ENCODE measurements at regions not wholly inside any gene's neighbourhood (a gene's known extent, or its start where the extent isn't known, plus 50 kb on each side); places are given as distances from the start of the nearest gene placed in this dataset.

DNA sequence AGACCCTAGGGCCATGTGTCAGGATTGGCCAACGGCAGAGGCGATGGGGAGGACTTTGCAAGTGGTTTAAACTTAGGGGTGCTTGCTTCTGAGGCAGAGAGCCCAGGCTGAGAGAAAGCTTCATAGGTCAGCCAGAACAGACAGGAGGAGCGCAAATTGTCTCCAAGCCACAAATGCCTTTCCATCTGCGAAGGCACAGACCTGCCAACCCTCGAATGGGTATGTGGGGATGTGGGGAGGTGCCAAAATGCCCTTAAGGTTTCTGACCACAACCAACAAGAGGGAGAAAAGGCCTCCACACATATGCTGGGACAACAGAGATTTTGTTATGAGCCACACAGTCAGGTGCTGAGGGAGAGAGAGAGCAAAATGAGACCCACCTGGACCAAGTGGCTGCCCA is 283.6 kb downstream of the CYP26B1 start:
- H3K27ac ChIP-seq (ENCODE audit: low read depth, low read length) = no peak overlapping the region
- 85 to 94% (median 91%) methylated on average over 5 of the region's 5 CpGs for WGBS, 3 donors

DNA sequence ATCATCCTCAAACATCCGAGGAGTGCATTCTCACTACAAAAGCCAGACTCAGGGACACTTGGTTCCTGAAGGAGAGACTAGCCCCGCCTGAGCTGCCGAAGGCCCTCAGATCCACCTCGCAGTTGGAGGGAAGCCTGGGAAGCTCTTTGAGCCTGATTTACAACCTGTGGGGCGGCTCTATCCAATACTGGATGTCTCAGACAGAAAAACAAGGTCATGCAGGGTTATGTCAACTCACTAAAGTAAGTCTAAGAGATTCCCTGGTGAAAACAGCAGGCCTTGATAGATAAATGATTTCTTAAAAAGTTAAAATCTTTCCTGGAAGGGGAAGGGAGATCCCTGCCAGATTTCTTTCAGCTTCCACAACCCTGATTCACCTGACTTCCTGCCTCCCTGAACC is 284.3 kb downstream of the CYP26B1 start:
- H3K27ac ChIP-seq (ENCODE audit: low read depth, low read length) = no peak overlapping the region
- 59 to 74% (median 61%) methylated on average over 5 of the region's 5 CpGs for WGBS, 3 donors

DNA sequence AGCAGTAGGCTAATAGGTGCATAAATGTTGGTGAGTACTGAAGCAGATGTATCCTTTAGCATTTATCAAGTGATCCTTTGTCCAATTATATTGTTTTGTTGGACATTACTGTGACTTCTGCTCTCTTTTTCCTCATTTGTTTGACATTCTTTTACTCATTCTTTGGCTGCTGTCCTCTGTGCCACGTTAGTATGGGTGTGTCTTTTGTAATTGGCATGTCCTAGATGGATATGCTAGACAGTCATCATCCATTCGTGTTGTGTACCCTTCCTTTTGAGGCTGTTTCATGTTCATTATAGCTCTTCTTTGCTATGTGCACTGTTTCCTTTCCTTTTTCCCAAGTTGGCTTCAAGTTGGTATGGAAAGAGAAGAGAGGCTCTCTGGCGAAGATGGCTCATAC is 284.7 kb downstream of the CYP26B1 start:
- WGBS, 3 donors = 57 to 73% (median 63%) methylated on average over 3 of the region's 3 CpGs
- no peak overlapping the region for H3K27ac ChIP-seq (ENCODE audit: low read depth, low read length)

DNA sequence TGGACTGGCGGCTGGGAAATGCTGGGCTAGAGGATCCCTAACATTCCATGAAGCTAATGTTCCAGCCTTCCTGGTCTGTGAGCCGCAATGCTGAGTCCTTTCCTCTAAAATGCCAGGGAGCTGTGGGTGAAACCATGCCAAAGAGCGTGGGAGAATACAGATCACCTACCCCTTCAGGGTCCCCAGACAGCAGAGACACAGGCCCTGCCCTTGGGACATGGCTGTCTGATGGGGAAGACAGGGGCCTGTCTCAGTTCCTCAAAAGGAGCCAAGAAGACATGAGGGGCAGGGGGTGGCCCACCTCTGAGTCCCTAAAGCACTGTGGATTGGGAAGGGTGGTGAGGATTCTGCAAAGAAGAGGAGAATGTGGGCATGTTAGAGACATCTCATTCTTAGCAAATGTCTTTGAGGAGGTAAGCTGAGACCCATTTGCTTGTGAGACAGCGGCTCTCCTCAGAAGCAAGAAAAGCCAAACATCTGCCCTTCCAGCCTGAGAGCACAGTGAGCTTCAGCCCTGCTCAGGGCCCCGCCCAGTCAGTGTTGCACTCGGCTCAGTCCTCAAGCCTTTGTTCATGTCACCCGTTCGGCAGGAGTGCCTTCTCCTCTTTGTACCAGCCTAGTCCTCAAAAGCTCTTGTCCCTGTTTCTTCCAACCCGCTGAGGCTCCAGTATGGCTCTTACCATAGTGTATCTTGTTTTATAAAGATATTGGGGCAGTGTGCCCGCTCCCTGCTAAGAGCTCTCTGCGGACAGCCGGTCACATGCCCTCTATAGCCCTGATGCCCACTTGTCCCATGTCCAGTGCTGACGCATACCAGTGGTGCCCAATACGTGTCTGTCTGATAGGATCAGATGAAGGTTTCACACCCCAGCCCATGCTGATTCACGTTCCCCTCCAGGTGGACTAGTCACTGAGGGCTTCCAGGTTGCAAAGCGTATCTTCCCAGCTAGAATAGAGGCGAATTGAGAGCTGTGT is 286.2 kb downstream of the CYP26B1 start:
- H3K27ac ChIP-seq (ENCODE audit: low read depth, low read length) = no peak overlapping the region
- WGBS, 3 donors = 81 to 84% (median 84%) methylated on average over 17 of the region's 17 CpGs

DNA sequence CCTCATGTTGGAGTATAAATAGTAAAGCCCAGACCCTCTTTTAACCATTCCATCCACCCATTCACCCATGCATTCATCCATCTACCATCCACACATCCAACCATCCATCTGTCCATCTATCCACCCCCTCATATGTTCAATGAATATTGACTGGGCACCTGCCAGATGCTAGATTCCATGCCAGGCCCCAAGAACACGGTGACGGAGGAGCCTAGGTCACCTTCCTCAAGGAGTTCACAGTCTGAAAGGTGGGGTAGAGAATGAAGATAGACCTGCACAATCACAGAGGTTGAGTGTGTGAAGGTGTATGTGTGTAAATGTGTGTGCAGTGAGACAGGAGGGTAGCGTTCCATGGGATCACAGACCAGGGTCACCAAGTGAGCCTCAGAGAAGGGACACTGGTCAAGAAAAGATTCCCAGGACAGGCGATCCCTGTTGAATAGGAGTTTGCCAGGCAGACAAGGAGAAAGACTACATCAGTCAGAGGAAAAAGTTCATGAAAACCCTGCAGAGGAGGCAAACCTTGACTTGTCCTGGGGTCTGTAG is 287.2 kb downstream of the CYP26B1 start:
- WGBS, 3 donors = 74 to 92% (median 92%) methylated on average over 4 of the region's 4 CpGs
- no peak overlapping the region for H3K27ac ChIP-seq (ENCODE audit: low read depth, low read length)

DNA sequence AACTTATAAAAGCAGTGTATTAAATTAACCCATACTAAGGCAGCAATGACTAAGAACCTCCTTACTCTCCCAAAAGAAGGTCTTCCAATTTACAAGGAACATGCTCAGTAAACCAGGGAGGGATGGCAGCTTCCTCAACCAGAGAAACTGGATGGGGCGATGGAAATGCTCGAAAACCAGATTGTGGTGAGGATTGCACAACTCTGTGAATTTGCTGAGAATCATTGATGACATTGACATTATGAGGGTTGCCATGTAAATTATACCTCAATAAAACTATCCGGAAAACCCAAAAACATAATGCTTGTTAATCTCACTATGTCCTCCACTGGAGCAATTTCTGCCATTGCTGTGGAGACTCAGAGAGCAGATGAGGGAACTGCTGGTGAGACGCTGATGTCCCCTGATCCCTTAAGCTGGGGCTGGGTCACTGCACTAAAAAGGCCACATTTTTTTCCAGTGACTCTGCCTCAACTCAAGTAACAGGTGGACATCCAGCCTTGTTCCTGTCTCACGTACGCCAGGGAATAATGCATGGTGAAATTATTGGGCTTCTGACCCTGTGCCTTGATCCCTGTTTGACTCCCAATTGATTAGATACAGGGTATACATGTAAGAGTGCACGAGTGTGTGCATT is 288.3 kb downstream of the CYP26B1 start:
- WGBS, 3 donors = 86 to 89% (median 88%) methylated on average over 7 of the region's 7 CpGs
- no peak overlapping the region for H3K27ac ChIP-seq (ENCODE audit: low read depth, low read length)

DNA sequence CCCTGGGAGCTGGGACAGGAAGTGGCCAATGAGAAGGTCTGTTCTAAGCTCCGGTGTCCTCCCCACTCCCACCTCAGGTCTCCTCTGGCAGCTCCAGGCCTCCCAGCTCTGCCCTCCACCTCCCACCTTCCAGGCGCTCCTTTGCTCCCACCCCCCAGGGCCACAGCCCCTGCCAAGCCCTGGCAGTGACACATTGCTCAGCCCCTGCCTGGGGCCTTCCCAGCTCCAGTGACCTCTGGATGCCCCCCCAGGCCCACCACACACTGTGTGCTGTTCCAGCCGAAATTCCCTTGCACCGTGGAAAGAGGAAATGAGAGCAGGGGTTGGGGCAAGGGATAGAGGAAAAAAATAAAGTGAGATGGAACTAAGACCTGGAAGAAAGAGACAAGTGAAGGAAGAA is 289.6 kb downstream of the CYP26B1 start:
- 66 to 69% (median 68%) methylated on average over 4 of the region's 4 CpGs for WGBS, 3 donors
- H3K27ac ChIP-seq (ENCODE audit: low read depth, low read length) = no peak overlapping the region

DNA sequence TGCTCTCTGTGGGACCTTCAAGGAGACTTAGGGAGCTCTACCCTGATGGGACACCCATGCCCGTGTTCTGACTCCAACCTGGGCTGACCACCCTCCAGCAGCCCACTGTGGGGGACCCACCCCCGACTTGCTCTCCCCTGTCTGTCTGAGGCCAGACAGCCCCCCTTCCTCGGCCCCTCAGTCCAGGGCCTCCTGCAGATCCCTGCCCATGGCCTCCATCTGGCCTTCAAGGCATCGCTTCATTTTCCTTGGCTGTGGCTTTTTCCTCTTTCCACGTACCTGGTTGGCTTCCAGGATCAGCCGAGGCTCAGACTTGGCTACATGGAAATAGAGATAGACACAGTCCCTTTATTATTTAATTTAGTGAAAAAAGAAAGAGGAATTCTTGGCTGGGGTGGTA is 290.0 kb downstream of the CYP26B1 start:
- 73 to 82% (median 81%) methylated on average over 6 of the region's 6 CpGs for WGBS, 3 donors
- H3K27ac ChIP-seq (ENCODE audit: low read depth, low read length) = no peak overlapping the region

DNA sequence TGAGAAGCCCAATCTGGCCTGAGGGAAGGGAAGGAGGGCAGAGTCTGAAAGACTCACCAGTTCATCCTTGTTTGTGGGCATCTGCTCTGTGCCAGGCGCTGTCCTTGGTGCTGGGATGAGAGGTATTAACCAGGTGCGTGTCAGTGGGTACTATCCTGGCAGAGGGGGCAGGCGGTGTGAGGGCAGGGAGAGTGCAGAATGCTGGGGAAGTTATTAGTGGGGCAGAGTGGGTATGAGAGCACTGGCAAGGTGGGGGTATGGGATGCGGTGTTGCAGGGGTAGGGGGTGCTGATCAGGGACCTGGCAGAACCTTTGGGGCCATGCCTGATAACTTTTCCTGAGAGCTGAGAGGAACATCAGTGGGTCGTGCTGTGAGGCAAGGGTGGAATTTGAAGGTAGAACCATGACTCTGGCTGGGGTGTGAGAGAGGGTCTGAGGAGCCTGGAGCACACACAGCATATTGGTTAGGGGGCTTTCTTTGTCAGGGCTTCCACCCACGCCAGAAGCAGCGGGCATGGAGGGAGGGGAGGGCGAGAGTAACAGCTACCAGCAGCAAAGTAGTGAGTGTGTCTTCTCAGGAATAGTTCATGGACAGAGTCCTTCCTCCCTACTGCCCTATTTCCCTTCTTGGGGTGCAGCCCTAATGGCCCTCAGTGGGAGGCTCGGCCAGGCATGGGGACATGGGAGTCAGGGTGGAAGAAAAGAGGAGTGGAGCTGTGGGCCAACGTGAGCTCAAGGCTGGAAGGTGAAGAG is 290.7 kb downstream of the CYP26B1 start:
- H3K27ac ChIP-seq (ENCODE audit: low read depth, low read length) = no peak overlapping the region
- WGBS, 3 donors = 76 to 88% (median 83%) methylated on average over 10 of the region's 10 CpGs

DNA sequence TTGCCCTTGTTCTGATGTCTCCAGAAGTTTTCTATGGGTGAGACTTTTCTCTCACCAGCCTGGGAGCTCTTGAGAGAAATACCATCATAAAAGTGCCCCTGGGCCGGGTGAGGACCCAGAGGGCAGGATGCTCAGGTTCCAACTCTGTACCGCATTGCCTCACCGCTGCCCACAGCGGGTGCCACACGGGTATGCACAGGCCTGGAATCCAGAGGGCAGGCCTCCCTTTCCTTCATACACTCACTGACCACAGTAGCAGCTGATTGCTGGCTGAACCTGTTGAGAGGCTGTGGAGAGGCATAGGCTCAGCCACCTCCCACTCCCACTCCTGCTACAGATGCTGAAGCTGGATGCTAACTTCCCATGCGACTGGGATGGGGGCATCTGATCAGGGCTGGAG is 293.8 kb downstream of the CYP26B1 start:
- H3K27ac ChIP-seq (ENCODE audit: low read depth, low read length) = no peak overlapping the region
- WGBS, 3 donors = 86 to 94% (median 89%) methylated on average over 6 of the region's 6 CpGs

DNA sequence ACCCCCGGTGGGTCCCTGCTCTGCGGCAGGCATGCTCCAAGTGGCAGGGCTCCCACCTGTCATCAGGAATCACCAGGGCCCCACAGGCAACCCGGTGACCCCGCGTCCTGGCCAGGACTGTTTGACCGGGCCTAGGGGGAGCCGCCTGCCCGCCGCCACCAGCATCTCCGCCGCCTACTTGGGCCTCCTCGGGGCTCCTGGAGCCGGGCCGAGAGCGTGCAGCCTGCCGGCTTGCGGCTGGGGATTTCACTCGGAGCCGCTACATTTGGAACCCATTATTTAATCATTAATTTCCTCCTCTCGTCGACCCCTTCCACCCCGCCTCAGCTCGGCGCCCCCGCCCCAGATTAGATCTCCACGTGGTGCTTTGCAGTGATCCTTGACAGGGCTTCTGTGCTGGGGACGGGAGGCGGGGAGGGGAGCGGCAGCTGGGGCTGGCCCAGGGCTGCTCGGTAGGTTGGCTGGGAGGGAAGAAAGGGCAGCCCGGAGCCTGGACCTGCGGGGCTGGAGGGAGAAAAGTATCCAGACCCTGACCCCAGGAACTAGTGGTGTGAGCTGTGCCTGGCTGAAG is 295.4 kb downstream of the CYP26B1 start:
- 12 to 30% (median 21%) methylated on average over 32 of the region's 32 CpGs for WGBS, 3 donors
- H3K27ac ChIP-seq (ENCODE audit: low read depth, low read length) = no peak overlapping the region

DNA sequence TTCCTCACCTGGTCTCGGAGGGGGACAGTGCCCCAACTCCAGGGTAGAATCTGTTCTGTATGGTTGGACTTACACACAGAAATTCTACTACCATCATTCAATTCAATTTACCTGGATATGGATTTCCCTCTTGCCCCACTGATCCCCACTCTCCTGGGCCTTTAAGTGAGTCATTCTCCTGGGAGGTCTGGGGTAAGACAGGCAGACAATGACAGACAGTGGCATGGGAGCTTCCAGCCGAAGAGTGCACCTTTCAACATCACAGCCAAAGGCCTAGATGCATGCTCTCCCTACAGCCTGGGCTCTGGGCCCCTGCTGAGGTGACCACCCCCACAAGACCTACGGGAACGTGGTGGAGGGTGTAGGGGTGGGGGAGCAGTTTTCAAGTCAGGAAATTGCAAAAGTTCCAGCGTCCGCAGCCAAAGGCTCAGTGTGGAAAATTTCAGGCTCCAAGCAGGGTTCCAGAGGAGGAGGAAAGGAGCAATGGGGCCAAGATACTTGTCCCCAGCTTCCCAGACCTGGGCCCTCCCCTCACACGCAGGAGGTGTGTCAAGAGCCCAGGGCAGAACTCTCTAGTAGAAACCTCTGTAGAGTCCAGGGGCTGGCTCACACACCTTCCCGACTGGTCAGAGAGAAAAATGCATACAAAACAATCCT is 296.4 kb downstream of the CYP26B1 start:
- no peak overlapping the region for H3K27ac ChIP-seq (ENCODE audit: low read depth, low read length)
- WGBS, 3 donors = 55 to 75% (median 63%) methylated on average over 8 of the region's 8 CpGs

DNA sequence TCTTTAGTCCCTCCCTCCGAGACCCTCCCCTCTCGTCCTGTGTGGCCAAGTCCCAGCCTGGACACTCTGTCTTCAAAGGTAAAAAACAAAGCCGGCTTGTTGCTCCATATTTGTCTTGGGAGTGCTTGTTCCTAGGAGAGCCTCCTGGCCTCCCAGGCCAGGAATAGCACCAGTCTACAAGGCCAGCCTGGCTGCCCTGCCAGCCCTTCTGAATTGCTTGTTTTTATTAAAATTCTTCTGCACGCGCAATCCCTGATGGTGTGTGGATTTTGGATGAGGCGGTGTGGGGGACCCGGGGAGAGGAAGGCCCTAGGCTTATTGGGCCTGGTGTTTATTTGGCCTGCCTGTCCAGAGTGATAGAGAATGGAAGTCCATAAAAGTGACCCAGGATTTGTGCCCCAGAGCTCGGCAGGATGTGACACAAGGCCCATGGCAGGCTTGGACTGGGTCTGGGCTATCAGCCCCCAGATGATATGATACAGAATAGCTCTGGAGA is 297.3 kb downstream of the CYP26B1 start:
- H3K27ac ChIP-seq (ENCODE audit: low read depth, low read length) = no peak overlapping the region
- WGBS, 3 donors = 77 to 85% (median 81%) methylated on average over 8 of the region's 8 CpGs

DNA sequence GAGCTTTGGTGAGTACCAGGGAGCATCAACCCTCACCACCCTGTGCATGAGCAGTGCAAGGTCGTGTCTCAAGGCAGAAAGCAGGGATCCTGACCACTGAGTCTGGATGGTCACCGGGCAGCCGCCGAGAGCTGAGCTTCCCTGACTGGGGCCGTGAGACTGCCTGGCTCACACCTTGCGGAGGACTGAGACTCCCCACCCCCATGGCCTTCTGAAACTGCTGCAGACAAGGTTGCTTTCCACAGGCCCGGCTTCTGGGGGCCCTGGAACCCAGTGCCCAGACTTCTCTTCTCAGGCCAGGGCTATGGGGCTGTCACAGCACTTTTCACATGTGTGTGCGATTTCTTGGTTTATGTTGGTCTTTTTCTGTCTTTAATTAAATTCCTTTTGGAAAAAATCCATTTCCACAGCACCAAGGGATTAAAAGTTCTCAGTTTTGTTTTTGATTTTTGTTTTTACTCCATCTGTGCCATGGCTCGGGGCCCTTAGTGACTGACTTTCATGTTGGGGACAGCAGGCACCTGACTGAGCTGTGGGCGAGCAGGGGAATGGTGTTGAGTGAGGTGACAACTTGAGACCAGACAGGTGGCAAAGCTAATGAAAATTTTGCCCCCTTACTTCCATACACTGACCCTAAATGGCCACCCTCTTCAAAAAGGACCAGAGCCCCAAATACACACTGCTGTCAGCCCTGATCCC is 297.9 kb downstream of the CYP26B1 start:
- no peak overlapping the region for H3K27ac ChIP-seq (ENCODE audit: low read depth, low read length)
- 82 to 87% (median 85%) methylated on average over 10 of the region's 10 CpGs for WGBS, 3 donors

DNA sequence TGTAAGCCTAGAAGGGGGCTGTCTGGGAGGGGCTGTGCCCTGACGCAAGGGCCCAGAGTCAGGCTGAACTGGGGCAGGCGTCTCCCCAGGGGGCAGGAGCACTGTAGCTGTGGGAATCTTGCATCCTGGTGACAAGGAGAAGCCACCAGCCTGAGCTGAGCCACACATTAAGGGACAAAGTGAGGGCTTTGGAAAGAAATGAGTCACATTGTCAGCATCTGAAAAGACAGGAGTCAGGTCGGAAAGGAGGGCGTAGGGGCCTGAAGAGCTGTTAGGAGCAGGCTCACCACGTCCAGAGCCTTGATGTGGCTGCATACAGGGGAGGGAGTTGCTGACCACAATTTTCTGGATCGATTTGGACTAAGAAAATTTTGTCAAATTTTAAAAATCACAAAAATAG is 298.6 kb downstream of the CYP26B1 start:
- no peak overlapping the region for H3K27ac ChIP-seq (ENCODE audit: low read depth, low read length)
- 83 to 86% (median 84%) methylated on average over 6 of the region's 6 CpGs for WGBS, 3 donors

DNA sequence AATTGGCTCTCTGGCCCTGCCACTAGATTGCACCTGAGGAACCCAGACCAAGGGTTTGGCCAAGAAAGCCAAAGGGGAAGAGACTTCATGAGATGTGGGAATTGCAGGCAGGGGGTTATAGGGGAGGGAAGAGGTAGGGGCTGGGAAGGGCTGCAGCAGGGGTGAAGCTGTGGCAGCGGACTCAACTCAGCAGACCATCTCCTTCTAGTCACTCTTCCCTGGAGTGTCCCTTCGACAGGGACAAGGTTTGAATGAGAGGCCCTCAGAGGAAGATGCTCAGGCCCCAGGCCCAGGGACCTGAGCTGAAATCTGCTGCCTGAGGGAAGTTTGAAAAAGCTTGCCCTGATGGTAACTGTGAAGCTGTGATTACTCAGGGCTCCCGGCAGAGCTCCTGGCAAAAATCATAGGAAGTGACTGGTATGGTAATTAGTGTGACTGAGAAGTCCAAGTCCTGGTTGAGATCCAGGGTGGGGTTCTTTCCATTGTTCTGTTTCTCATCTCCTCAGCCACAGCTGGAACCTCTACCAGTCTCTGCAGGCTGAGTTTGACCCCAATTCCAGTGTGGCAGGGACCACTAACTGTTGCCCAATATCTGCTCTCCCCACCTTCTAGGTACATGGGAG is 300.9 kb downstream of the CYP26B1 start:
- no peak overlapping the region for H3K27ac ChIP-seq (ENCODE audit: low read depth, low read length)
- WGBS, 3 donors = 72 to 79% (median 73%) methylated on average over 3 of the region's 3 CpGs

DNA sequence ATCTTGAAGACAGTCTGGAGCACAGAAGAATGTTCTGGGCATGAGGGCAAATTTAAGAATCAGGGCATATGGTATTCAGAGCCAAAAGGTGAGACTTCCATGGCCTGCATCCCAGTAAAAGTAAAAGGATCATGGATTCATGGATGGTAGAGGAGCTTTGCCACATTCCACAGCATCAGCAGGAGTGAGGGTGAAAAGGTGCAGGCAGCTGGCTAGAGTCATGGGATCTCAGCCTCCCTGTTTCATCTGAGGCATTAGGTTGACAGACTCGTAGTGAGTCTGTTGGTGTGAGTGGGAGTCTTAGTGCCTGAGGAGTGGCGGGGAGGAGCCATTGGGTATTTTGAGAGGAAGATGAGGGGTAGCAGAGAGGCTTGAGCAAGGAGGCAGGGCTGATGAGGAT is 301.6 kb downstream of the CYP26B1 start:
- WGBS, 3 donors = 77 to 85% (median 79%) methylated on average over 2 of the region's 2 CpGs
- no peak overlapping the region for H3K27ac ChIP-seq (ENCODE audit: low read depth, low read length)
